ENCODE measurements at regions not wholly inside any gene's neighbourhood (a gene's known extent, or its start where the extent isn't known, plus 50 kb on each side); places are given as distances from the start of the nearest gene placed in this dataset.

- CTCF ChIA-PET: no interaction called here
- intact Hi-C loops (cut with micrococcal nuclease) (no loop called here), dilution Hi-C loops (cut with MboI; ENCODE audit: extremely low pct_ligation_motif_present, low sequenced_read_pairs) (no loop called here)
These were observed 645.6 kb upstream of the ZNF804A start for GRCh38 chr2:183952741-183953140.

More at GRCh38 chr2:183952741-183953140, 645.6 kb upstream of the ZNF804A start:
- no peak for DNase-seq (ENCODE audit: low read depth, low spot score)
- no peak for FAIRE-seq
- Histone ChIP-seq H4K20me1 (replicated peaks; ENCODE audit: control insufficient read depth, extremely low read depth, insufficient read depth, low read length) (no peaks in the 10 kb centered on the region), H3K27me3 (ENCODE audit: control insufficient read depth in 2 of 2, insufficient read depth in 2 of 2, low read length in 2 of 2) (no peaks in the 10 kb centered on the region), H3K27ac (ENCODE audit: insufficient read depth, low read depth, low read length) (no peak overlapping the region), H2AFZ (ENCODE audit: low read depth, low read length) (no peak overlapping the region), H3K4me1 (ENCODE audit: control insufficient read depth, extremely low read depth, insufficient read depth, low read length) (no peaks in the 10 kb centered on the region), H3K4me3 (replicated peaks in 1 of 3; ENCODE audit: insufficient read depth in 1 of 3, low read depth in 1 of 3, low read length in 3 of 3) (no peak overlapping the region), H3K9ac (replicated peaks; ENCODE audit: extremely low read depth, insufficient read depth, low read length) (no peak overlapping the region), H3K9me3 (replicated peaks; ENCODE audit: control insufficient read depth, insufficient read depth, low read length) (no peaks in the 10 kb centered on the region), H3K36me3 (ENCODE audit: control insufficient read depth in 2 of 2, extremely low read depth in 1 of 2, insufficient read depth in 2 of 2, low read length in 2 of 2) (no peaks in the 10 kb centered on the region), H3K4me2 (ENCODE audit: insufficient read depth, low read length) (no peak overlapping the region), H3K79me2 (ENCODE audit: control insufficient read depth, insufficient read depth, low read length) (no peaks in the 10 kb centered on the region), H3K9me1 (replicated peaks; ENCODE audit: control insufficient read depth, extremely low read depth, insufficient read depth, low read length) (no peaks in the 10 kb centered on the region)
- POLR2A ChIA-PET: no interaction called here
- TF ChIP-seq MAX (IDR thresholded peaks at IDR 0.05; ENCODE audit: insufficient read depth, insufficient read length) (no peak), POLR2A (IDR thresholded peaks at IDR 0.05; ENCODE audit: low read depth, low read length) (no peak), POLR2AphosphoS5 (IDR thresholded peaks at IDR 0.05; ENCODE audit: insufficient read depth, low read depth, low read length) (no peak), CTCF (IDR thresholded peaks at IDR 0.05; ENCODE audit: extremely low read depth in 1 of 2, insufficient read depth in 1 of 2, low read depth in 1 of 2, low read length in 2 of 2) (no peak), JUN (IDR thresholded peaks at IDR 0.05; ENCODE audit: borderline replicate concordance, insufficient read depth, insufficient read length, low read depth) (no peak), FOS (IDR thresholded peaks at IDR 0.05; ENCODE audit: borderline replicate concordance, insufficient read depth, low read length) (no peak), GATA2 (IDR thresholded peaks at IDR 0.05; ENCODE audit: insufficient read depth, insufficient read length, low read depth, low read length) (no peak), EZH2 (IDR thresholded peaks at IDR 0.05; ENCODE audit: borderline replicate concordance, low read depth, low read length, severe bottlenecking) (no peak)
- BruUV-seq (replicated peaks): no TSS peak

Data from endothelial cell of umbilical vein (primary cell).